ENCODE measurements at regions not wholly inside any gene's neighbourhood (a gene's known extent, or its start where the extent isn't known, plus 50 kb on each side); places are given as distances from the start of the nearest gene placed in this dataset.

GRCh38 chr11:70497536-70498075, 99.3 kb downstream of the CTTN start:
- no peak overlapping the region for H3K4me3 Mint-ChIP-seq
- no peaks in the 10 kb centered on the region for H3K4me1 Mint-ChIP-seq
- no peak overlapping the region for H3K27ac Mint-ChIP-seq

DNA sequence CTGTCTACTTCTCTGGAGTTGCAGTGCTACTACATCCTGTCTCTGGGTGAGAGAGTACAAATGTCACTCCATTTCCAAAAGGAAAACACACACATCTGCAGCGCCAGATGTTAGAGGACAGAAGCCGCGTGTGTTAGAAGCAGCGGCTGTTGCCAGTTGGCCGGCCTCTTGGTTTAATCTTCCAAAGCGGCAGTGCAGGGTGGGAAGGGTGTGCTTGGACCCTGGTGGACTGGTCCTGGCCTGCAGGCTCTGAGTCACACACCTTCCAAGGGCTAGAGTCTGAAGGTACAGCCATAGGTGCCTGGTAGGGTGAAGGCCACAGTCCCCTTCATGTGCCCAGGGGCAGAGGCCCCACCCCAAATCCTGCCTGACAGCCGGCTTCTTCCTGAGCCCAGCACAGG, 99.8 kb downstream of the CTTN start:
- no peaks in the 10 kb centered on the region for H3K9me3 ChIP-seq (ENCODE audit: control insufficient read depth, insufficient read depth, low read length)
- no peaks in the 10 kb centered on the region for H3K9me3 Mint-ChIP-seq
- no peaks in the 10 kb centered on the region for H3K4me1 Mint-ChIP-seq
- no peak overlapping the region for H3K4me3 ChIP-seq (ENCODE audit: low read length)
- DNase-seq: no peak
- H3K36me3 ChIP-seq (ENCODE audit: control insufficient read depth, insufficient read depth, low read length): no peaks in the 10 kb centered on the region
- no peaks in the 10 kb centered on the region for H3K4me1 ChIP-seq (ENCODE audit: control insufficient read depth, insufficient read depth, low read length)
- 92% methylated on average over 7 of the region's 7 CpGs for WGBS (ENCODE audit: insufficient coverage)
- no peak for TF ChIP-seq CTCF (IDR thresholded peaks at IDR 0.05)
- intact Hi-C loops (cut with micrococcal nuclease): no loop called here
- no peaks in the 10 kb centered on the region for H3K27me3 Mint-ChIP-seq (ENCODE audit: low read depth in 2 of 2)
- no peak overlapping the region for H3K27ac Mint-ChIP-seq
- no peak overlapping the region for H3K27ac ChIP-seq (ENCODE audit: low read length)
- no peaks in the 10 kb centered on the region for H3K36me3 Mint-ChIP-seq
- no peak overlapping the region for H3K4me3 Mint-ChIP-seq
- ATAC-seq: no peak
- no peaks in the 10 kb centered on the region for H3K27me3 ChIP-seq (ENCODE audit: control insufficient read depth, insufficient read depth, low read length)

More at GRCh38 chr11:70497536-70498075, 99.3 kb downstream of the CTTN start:
- H3K36me3 Mint-ChIP-seq: no peaks in the 10 kb centered on the region
- no peak for TF ChIP-seq CTCF (IDR thresholded peaks at IDR 0.05)
- Histone ChIP-seq H3K4me3 (ENCODE audit: low read length) (no peak overlapping the region), H3K27ac (ENCODE audit: low read length) (no peak overlapping the region), H3K36me3 (ENCODE audit: control insufficient read depth, insufficient read depth, low read length) (no peaks in the 10 kb centered on the region), H3K4me1 (ENCODE audit: control insufficient read depth, insufficient read depth, low read length) (no peaks in the 10 kb centered on the region), H3K9me3 (ENCODE audit: control insufficient read depth, insufficient read depth, low read length) (no peaks in the 10 kb centered on the region), H3K27me3 (ENCODE audit: control insufficient read depth, insufficient read depth, low read length) (no peaks in the 10 kb centered on the region)
- H3K9me3 Mint-ChIP-seq: no peaks in the 10 kb centered on the region
- DNase-seq (no peak), ATAC-seq (no peak)
- H3K27me3 Mint-ChIP-seq (ENCODE audit: low read depth in 2 of 2): no peaks in the 10 kb centered on the region
- WGBS (ENCODE audit: insufficient coverage): 67% methylated on average over 8 of the region's 8 CpGs
- intact Hi-C loops (cut with micrococcal nuclease): no loop called here

DNA sequence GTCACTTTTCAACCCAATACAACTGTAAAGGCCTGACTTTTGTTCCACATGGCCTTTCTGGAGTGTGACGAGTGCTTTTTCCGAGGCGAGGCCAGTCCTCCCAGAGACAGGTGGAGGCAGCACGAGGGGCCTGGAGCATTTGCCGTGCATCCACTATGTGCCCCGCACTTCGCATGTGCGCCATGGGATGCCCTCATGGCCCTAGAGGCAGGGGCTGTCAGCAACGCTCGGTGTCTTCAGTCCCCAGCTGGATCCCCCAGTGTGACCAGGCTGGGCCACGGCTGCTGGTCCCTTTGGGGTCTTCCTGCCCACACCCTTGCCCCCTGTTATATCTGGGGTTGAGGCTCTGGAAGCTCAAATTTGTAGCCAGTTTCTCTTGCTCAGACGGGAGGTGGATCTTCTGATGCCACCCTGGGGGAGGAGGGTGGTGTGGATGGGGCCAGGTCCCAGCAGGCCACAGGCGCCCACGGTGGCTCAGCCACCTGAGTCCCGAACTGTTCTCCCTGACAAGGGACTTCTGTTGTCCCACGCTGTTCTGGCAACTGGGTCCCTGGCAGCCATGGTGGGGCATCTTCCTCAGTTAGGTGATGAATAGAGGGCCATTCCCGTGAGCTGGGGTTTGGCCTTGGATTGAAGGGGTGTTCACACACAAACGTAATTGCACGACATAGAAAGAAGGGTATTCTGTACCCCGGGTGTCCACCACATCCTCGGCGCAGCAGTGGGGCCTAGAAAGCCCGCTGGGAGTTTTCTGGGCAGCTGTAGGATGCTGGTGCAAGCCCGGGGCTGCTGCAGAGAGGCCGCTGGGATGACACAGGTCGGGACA, 100.9 kb downstream of the CTTN start:
- Histone ChIP-seq H3K36me3 (ENCODE audit: control insufficient read depth, insufficient read depth, low read length) (no peaks in the 10 kb centered on the region), H3K4me3 (ENCODE audit: low read length) (no peak overlapping the region), H3K27ac (ENCODE audit: low read length) (no peak overlapping the region), H3K4me1 (ENCODE audit: control insufficient read depth, insufficient read depth, low read length) (no peaks in the 10 kb centered on the region), H3K27me3 (ENCODE audit: control insufficient read depth, insufficient read depth, low read length) (no peaks in the 10 kb centered on the region), H3K9me3 (ENCODE audit: control insufficient read depth, insufficient read depth, low read length) (no peaks in the 10 kb centered on the region)
- ATAC-seq (no peak), DNase-seq (no peak)
- Mint-ChIP-seq H3K27ac (no peak overlapping the region), H3K27me3 (ENCODE audit: low read depth in 2 of 2) (no peaks in the 10 kb centered on the region), H3K36me3 (no peaks in the 10 kb centered on the region), H3K4me1 (no peaks in the 10 kb centered on the region), H3K9me3 (no peaks in the 10 kb centered on the region), H3K4me3 (no peak overlapping the region)
- intact Hi-C loops (cut with micrococcal nuclease): no loop called here
- 86% methylated on average over 26 of the region's 26 CpGs for WGBS (ENCODE audit: insufficient coverage)
- TF ChIP-seq CTCF (IDR thresholded peaks at IDR 0.05): no peak
